GM19351 (cell line): ENCODE measurements at regions not wholly inside any gene's neighbourhood (a gene's known extent, or its start where the extent isn't known, plus 50 kb on each side); places are given as distances from the start of the nearest gene placed in this dataset.
A peak's percentile ranks its signal among the peaks of the same experiment; 100 is the strongest.

ENCODE experiments used
- ATAC-seq: cut with Tn5 transposase; IDR thresholded peaks from one replicate; pipeline ENCODE4 v1.9.1; 2021; ENCODE audit warnings: mild to moderate bottlenecking, moderate library complexity; ENCODE audit not compliant: unreplicated experiment

GRCh38 chr1:219438386-219438785, 174.5 kb downstream of the ZC3H11B start:
- no peak for ATAC-seq

- ATAC-seq, result no peak
These were observed 178.0 kb downstream of the ZC3H11B start for GRCh38 chr1:219434923-219435297.

- ATAC-seq, result no peak
These were observed 178.5 kb downstream of the ZC3H11B start for GRCh38 chr1:219434285-219434922.

- no peak for ATAC-seq
These were observed 179.3 kb downstream of the ZC3H11B start for GRCh38 chr1:219433496-219434131.

- no peak for ATAC-seq
These were observed 179.9 kb downstream of the ZC3H11B start for GRCh38 chr1:219433001-219433400.

GRCh38 chr1:219432191-219432606, 180.7 kb downstream of the ZC3H11B start:
- no peak for ATAC-seq

GRCh38 chr1:219430419-219430818, 182.5 kb downstream of the ZC3H11B start:
- ATAC-seq, result no peak

- no peak for ATAC-seq
These were observed 184.3 kb downstream of the ZC3H11B start for GRCh38 chr1:219428651-219429050.

GRCh38 chr1:219427989-219428388, 184.9 kb downstream of the ZC3H11B start:
- no peak for ATAC-seq

GRCh38 chr1:219427403-219427802, 185.5 kb downstream of the ZC3H11B start:
- peak; percentile 73 for ATAC-seq

GRCh38 chr1:219422811-219423598, 189.9 kb downstream of the ZC3H11B start:
- peak; percentile 43 for ATAC-seq

- ATAC-seq, result no peak
These were observed 192.0 kb downstream of the ZC3H11B start for GRCh38 chr1:219420913-219421312.

- no peak for ATAC-seq
These were observed 193.0 kb downstream of the ZC3H11B start for GRCh38 chr1:219419860-219420259.

- no peak for ATAC-seq
These were observed 193.8 kb downstream of the ZC3H11B start for GRCh38 chr1:219419065-219419464.

- ATAC-seq, result no peak
These were observed 195.3 kb downstream of the ZC3H11B start for GRCh38 chr1:219417610-219418009.

- ATAC-seq, result peak; percentile 87
These were observed 196.2 kb downstream of the ZC3H11B start for GRCh38 chr1:219416598-219417238.

GRCh38 chr1:219415915-219416314, 197.0 kb downstream of the ZC3H11B start:
- ATAC-seq, result no peak

GRCh38 chr1:219415433-219415832, 197.5 kb downstream of the ZC3H11B start:
- no peak for ATAC-seq

- ATAC-seq, result no peak
These were observed 198.7 kb downstream of the ZC3H11B start for GRCh38 chr1:219414250-219414649.

GRCh38 chr1:219413536-219413935, 199.4 kb downstream of the ZC3H11B start:
- no peak for ATAC-seq

GRCh38 chr1:219412772-219413171, 200.1 kb downstream of the ZC3H11B start:
- ATAC-seq, result no peak
